RWPE2 (cell line): ENCODE measurements at regions not wholly inside any gene's neighbourhood (a gene's known extent, or its start where the extent isn't known, plus 50 kb on each side); places are given as distances from the start of the nearest gene placed in this dataset.
A peak's percentile ranks its signal among the peaks of the same experiment; 100 is the strongest.

Experiments used
- ATAC-seq: fragments of 200-7000 bp; cut with Tn5 transposase; 3 replicates; pipeline ENCODE4 v1.9.1; 2021; ENCODE audit warnings: low read depth
- DNase-seq: peaks from one replicate; pipeline ENCODE4 v3.0.0-alpha.2; 2020; ENCODE audit warnings: low spot score
- H3K27ac ChIP-seq: fragments of 450-650 bp; 2 replicates; pipeline ENCODE4 v1.5.1; 2017; ENCODE audit warnings: mild to moderate bottlenecking; ENCODE audit not compliant: poor library complexity, severe bottlenecking
- H3K27me3 ChIP-seq: fragments of 250-450 bp; sonication (Bioruptor Pico); 2 replicates; pipeline ENCODE4 v1.5.1; 2021; ENCODE audit warnings: mild to moderate bottlenecking, moderate library complexity; ENCODE audit not compliant: insufficient read depth, poor library complexity, severe bottlenecking
- H3K36me3 ChIP-seq: fragments of 250-450 bp; sonication (Bioruptor Pico); 2 replicates; pipeline ENCODE4 v1.5.1; 2020; ENCODE audit warnings: low read depth, mild to moderate bottlenecking, moderate library complexity
- H3K4me1 ChIP-seq: fragments of 250-450 bp; sonication (Bioruptor Pico); 2 replicates; pipeline ENCODE4 v1.5.1; 2021; ENCODE audit warnings: mild to moderate bottlenecking, moderate library complexity; ENCODE audit not compliant: insufficient read depth, poor library complexity, severe bottlenecking
- H3K4me3 ChIP-seq: fragments of 250-450 bp; sonication (Bioruptor Pico); 2 replicates; pipeline ENCODE4 v1.5.1; 2021; ENCODE audit warnings: mild to moderate bottlenecking, moderate library complexity; ENCODE audit not compliant: severe bottlenecking
- H3K9me3 ChIP-seq: fragments of 250-450 bp; sonication (Bioruptor Pico); 2 replicates; pipeline ENCODE4 v1.5.1; 2021; ENCODE audit warnings: mild to moderate bottlenecking, moderate library complexity; ENCODE audit not compliant: severe bottlenecking
- TF ChIP-seq, protein P1 (sequence below): fragments of 450-650 bp; IDR thresholded peaks from one replicate; pipeline ENCODE4 v1.5.1; 2017; ENCODE audit warnings: mild to moderate bottlenecking, moderate library complexity; ENCODE audit not compliant: poor library complexity, severe bottlenecking

- Histone ChIP-seq H3K9me3 (no peaks in the 10 kb centered on the region), H3K4me3 (no peak overlapping the region), H3K4me1 (no peaks in the 10 kb centered on the region), H3K36me3 (no peaks in the 10 kb centered on the region), H3K27me3 (no peaks in the 10 kb centered on the region), H3K27ac (no peak overlapping the region)
- ATAC-seq, result no peak
- TF ChIP-seq, protein P1, sequence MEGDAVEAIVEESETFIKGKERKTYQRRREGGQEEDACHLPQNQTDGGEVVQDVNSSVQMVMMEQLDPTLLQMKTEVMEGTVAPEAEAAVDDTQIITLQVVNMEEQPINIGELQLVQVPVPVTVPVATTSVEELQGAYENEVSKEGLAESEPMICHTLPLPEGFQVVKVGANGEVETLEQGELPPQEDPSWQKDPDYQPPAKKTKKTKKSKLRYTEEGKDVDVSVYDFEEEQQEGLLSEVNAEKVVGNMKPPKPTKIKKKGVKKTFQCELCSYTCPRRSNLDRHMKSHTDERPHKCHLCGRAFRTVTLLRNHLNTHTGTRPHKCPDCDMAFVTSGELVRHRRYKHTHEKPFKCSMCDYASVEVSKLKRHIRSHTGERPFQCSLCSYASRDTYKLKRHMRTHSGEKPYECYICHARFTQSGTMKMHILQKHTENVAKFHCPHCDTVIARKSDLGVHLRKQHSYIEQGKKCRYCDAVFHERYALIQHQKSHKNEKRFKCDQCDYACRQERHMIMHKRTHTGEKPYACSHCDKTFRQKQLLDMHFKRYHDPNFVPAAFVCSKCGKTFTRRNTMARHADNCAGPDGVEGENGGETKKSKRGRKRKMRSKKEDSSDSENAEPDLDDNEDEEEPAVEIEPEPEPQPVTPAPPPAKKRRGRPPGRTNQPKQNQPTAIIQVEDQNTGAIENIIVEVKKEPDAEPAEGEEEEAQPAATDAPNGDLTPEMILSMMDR, result no peak
- DNase-seq, result no peak
These were observed 1307.4 kb downstream of the SLITRK5 start for GRCh38 chr13:88978607-88979006.

- Histone ChIP-seq H3K4me3 (no peak overlapping the region), H3K27me3 (no peaks in the 10 kb centered on the region), H3K36me3 (no peaks in the 10 kb centered on the region), H3K4me1 (no peaks in the 10 kb centered on the region), H3K27ac (no peak overlapping the region), H3K9me3 (no peaks in the 10 kb centered on the region)
- DNase-seq (no peak), ATAC-seq (peak; percentile 58; the same call in 2 of the 3 replicates)
- TF ChIP-seq, protein P1, result peak; percentile 9
These were observed 1308.4 kb downstream of the SLITRK5 start for GRCh38 chr13:88979465-88980175.

DNA sequence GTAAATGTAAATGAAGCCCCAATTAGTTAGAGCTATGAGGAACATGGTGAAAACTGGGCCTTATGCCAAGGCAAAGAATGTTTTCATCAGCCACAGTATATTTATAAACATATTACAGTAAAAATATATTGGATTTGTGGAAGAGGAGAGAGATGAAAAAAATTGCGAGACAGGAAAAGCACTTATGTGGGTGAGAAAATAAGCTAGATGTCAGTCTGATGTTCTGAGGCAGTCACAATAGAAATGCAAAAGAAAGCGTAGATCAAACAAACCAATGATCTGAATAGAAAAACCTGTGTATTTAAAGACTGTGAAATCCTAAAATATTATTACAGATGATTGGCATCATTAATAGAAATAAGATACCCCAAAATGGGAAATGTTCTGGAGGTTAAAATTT is 1332.5 kb downstream of the SLITRK5 start:
- Histone ChIP-seq H3K9me3 (no peaks in the 10 kb centered on the region), H3K4me3 (no peak overlapping the region), H3K27me3 (no peaks in the 10 kb centered on the region), H3K4me1 (no peaks in the 10 kb centered on the region), H3K36me3 (no peaks in the 10 kb centered on the region), H3K27ac (no peak overlapping the region)
- TF ChIP-seq, protein P1, result no peak
- DNase-seq, result no peak
- ATAC-seq, result no peak

- H3K4me3 ChIP-seq, result no peak overlapping the region
- ATAC-seq, result no peak
These were observed 1340.4 kb downstream of the SLITRK5 start for GRCh38 chr13:89011615-89012014.

More at GRCh38 chr13:89011615-89012014, 1340.4 kb downstream of the SLITRK5 start:
- no peaks in the 10 kb centered on the region for H3K9me3 ChIP-seq
- DNase-seq, result no peak
- H3K27ac ChIP-seq, result no peak overlapping the region
- TF ChIP-seq, protein P1, result no peak
- H3K36me3 ChIP-seq, result no peaks in the 10 kb centered on the region
- H3K27me3 ChIP-seq, result no peaks in the 10 kb centered on the region
- no peaks in the 10 kb centered on the region for H3K4me1 ChIP-seq
